Cerebellar nuclear complex (tissue), 1 donor: ENCODE measurements at regions not wholly inside any gene's neighbourhood (a gene's known extent, or its start where the extent isn't known, plus 50 kb on each side); places are given as distances from the start of the nearest gene placed in this dataset.

Experiments used
- DNase-seq, 2 experiments: peaks; one replicate each; lab custom pipeline; 2025; lab: John Stamatoyannopoulos, UW

GRCh38 chr7:115709664-115710063 lies 320.9 kb downstream of the TFEC start:
- DNase-seq, result no peak

GRCh38 chr7:115708013-115708341 lies 322.6 kb downstream of the TFEC start:
- no peak for DNase-seq

GRCh38 chr7:115707258-115708012 lies 323.1 kb downstream of the TFEC start:
- DNase-seq, result peak in 1 of 2 experiments; percentile 2

- DNase-seq, result no peak
Observed at GRCh38 chr7:115704884-115705283, 325.7 kb downstream of the TFEC start.

GRCh38 chr7:115701141-115701540 lies 329.4 kb downstream of the TFEC start:
- DNase-seq, result no peak

GRCh38 chr7:115694424-115694823 lies 336.1 kb downstream of the TFEC start:
- DNase-seq, result no peak

GRCh38 chr7:115693779-115694178 lies 336.8 kb downstream of the TFEC start:
- DNase-seq, result no peak

- DNase-seq, result no peak
Observed at GRCh38 chr7:115689941-115690340, 340.6 kb downstream of the TFEC start.

GRCh38 chr7:115683093-115683492 lies 347.5 kb downstream of the TFEC start:
- DNase-seq, result no peak

- DNase-seq, result no peak
Observed at GRCh38 chr7:115682507-115682906, 348.1 kb downstream of the TFEC start.

GRCh38 chr7:115680921-115681320 lies 349.6 kb downstream of the TFEC start:
- DNase-seq, result no peak

- DNase-seq, result no peak
Observed at GRCh38 chr7:115679976-115680375, 350.6 kb downstream of the TFEC start.

GRCh38 chr7:115679423-115679822 lies 351.1 kb downstream of the TFEC start:
- no peak for DNase-seq

- no peak for DNase-seq
Observed at GRCh38 chr7:115678086-115678982, 352.2 kb downstream of the TFEC start.

GRCh38 chr7:115676707-115677106 lies 353.9 kb downstream of the TFEC start:
- DNase-seq, result no peak

GRCh38 chr7:115676080-115676479 lies 354.5 kb downstream of the TFEC start:
- DNase-seq, result no peak

GRCh38 chr7:115674467-115675024 lies 356.0 kb downstream of the TFEC start:
- DNase-seq, result no peak

GRCh38 chr7:115672024-115672423 lies 358.5 kb downstream of the TFEC start:
- no peak for DNase-seq

- no peak for DNase-seq
Observed at GRCh38 chr7:115662676-115663075, 367.9 kb downstream of the TFEC start.

GRCh38 chr7:115662120-115662519 lies 368.4 kb downstream of the TFEC start:
- no peak for DNase-seq

- DNase-seq, result no peak
Observed at GRCh38 chr7:115658223-115658622, 372.3 kb downstream of the TFEC start.

- DNase-seq, result no peak
Observed at GRCh38 chr7:115654384-115655214, 376.0 kb downstream of the TFEC start.
